ENCODE measurements at regions not wholly inside any gene's neighbourhood (a gene's known extent, or its start where the extent isn't known, plus 50 kb on each side); places are given as distances from the start of the nearest gene placed in this dataset.

DNA sequence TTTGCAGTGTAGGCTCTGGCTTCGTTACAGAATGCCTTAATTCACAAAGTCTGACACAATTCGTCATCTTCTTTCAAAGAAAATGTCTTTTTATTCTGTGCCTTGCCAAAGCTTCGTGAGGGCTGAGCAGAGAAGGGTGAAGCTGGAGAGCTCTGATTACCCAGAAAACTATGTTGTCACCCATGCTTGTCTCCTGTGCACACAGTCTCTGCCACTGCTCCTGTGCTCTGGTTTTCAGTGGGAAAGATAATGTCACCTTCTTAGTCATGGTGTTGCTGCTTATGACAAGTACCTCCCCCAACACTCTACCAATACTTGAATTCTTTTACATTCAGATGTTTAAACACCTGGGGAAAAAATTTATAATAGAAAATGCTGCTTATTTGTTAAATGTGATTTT, 509.2 kb upstream of the GRM7 start:
- intact Hi-C loops (cut with micrococcal nuclease; ENCODE audit: unreplicated experiment), result no loop called here
- H3K4me1 ChIP-seq (ENCODE audit: insufficient read depth, low read length, poor library complexity, severe bottlenecking), result no peaks in the 10 kb centered on the region
- ChIA-PET CTCF (ENCODE audit: unreplicated experiment) (no interaction called here), POLR2A (no interaction called here)
- H3K4me3 ChIP-seq (ENCODE audit: low read depth, low read length, poor library complexity, severe bottlenecking), result no peak overlapping the region
- H3K79me2 ChIP-seq (ENCODE audit: insufficient read depth, low read depth, low read length), result no peaks in the 10 kb centered on the region
- no peaks in the 10 kb centered on the region for H4K20me1 ChIP-seq (ENCODE audit: insufficient read depth, low read length)
- H3K36me3 ChIP-seq (ENCODE audit: insufficient read depth, low read length), result no peaks in the 10 kb centered on the region
- no peak for DNase-seq (ENCODE audit: low spot score)
- BruUV-seq (replicated peaks), result no TSS peak
- H3K4me2 ChIP-seq (ENCODE audit: low read length), result no peak overlapping the region
- no peak overlapping the region for H3K27ac ChIP-seq (ENCODE audit: low read depth, low read length, poor library complexity, severe bottlenecking)
- no peaks in the 10 kb centered on the region for H3K9me2 ChIP-seq (ENCODE audit: insufficient read depth, low read length)
- TF ChIP-seq, protein P1, sequence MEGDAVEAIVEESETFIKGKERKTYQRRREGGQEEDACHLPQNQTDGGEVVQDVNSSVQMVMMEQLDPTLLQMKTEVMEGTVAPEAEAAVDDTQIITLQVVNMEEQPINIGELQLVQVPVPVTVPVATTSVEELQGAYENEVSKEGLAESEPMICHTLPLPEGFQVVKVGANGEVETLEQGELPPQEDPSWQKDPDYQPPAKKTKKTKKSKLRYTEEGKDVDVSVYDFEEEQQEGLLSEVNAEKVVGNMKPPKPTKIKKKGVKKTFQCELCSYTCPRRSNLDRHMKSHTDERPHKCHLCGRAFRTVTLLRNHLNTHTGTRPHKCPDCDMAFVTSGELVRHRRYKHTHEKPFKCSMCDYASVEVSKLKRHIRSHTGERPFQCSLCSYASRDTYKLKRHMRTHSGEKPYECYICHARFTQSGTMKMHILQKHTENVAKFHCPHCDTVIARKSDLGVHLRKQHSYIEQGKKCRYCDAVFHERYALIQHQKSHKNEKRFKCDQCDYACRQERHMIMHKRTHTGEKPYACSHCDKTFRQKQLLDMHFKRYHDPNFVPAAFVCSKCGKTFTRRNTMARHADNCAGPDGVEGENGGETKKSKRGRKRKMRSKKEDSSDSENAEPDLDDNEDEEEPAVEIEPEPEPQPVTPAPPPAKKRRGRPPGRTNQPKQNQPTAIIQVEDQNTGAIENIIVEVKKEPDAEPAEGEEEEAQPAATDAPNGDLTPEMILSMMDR (conservative IDR thresholded peaks at IDR 0.05; ENCODE audit: low read length), result no peak
- no peak for TF ChIP-seq EZH2phosphoT487 (IDR thresholded peaks at IDR 0.05; ENCODE audit: borderline replicate concordance, low read depth, low read length)
- no peaks in the 10 kb centered on the region for H3K9me3 ChIP-seq (ENCODE audit: low read length)
- H2AFZ ChIP-seq (ENCODE audit: low read length), result no peak overlapping the region

DNA sequence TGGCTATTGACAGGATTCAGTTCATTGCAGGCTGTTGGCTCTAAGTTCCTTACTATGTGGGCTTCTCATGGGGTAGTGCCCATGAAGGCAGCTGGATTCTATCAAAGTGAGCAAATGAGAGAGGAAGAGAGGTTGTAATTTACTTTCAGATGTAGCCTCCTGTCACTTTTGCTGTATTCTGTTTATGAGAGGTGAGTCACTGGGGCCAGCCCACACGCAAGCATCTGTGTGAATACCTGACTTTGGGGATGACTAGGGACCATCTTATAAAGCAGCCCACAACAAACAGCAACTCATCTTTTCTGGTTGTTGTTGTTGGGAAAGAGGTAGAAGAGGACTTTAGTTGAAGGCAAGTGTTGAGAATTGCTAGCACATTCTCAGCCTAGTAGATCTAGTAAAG, 506.3 kb upstream of the GRM7 start:
- POLR2A ChIA-PET, result no interaction called here
- Histone ChIP-seq H3K9me2 (ENCODE audit: insufficient read depth, low read length) (no peaks in the 10 kb centered on the region), H4K20me1 (ENCODE audit: insufficient read depth, low read length) (no peaks in the 10 kb centered on the region), H3K4me1 (ENCODE audit: insufficient read depth, low read length, poor library complexity, severe bottlenecking) (no peaks in the 10 kb centered on the region), H3K36me3 (ENCODE audit: insufficient read depth, low read length) (no peaks in the 10 kb centered on the region), H3K9me3 (ENCODE audit: low read length) (no peaks in the 10 kb centered on the region), H3K4me3 (ENCODE audit: low read depth, low read length, poor library complexity, severe bottlenecking) (no peak overlapping the region), H2AFZ (ENCODE audit: low read length) (no peak overlapping the region), H3K27ac (ENCODE audit: low read depth, low read length, poor library complexity, severe bottlenecking) (no peak overlapping the region), H3K4me2 (ENCODE audit: low read length) (no peak overlapping the region), H3K79me2 (ENCODE audit: insufficient read depth, low read depth, low read length) (no peaks in the 10 kb centered on the region)
- no TSS peak for BruUV-seq (replicated peaks)
- intact Hi-C loops (cut with micrococcal nuclease; ENCODE audit: unreplicated experiment), result no loop called here
- CTCF ChIA-PET (ENCODE audit: unreplicated experiment), result no interaction called here
- DNase-seq (ENCODE audit: low spot score), result no peak
- TF ChIP-seq, protein P1 (conservative IDR thresholded peaks at IDR 0.05; ENCODE audit: low read length), result no peak
- no peak for TF ChIP-seq EZH2phosphoT487 (IDR thresholded peaks at IDR 0.05; ENCODE audit: borderline replicate concordance, low read depth, low read length)

DNA sequence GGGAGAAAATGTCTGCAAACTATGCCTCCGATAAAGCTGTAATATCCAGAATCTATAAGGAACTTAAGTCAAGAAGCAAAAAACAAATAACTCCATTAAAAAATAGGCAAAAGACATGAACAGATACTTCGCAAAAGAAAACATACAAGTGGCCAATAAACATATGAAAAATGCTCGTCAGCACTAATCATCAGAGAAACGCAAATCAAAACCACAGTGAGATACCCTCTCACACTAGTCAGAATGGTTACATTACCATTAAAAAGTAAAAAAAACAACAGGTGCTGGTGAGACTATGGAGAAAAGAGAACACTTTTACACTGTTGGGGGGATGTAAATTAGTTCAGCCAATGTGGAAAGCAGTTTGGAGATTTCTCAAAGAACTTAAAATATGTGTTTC, 498.5 kb upstream of the GRM7 start:
- H4K20me1 ChIP-seq (ENCODE audit: insufficient read depth, low read length), result no peaks in the 10 kb centered on the region
- no peaks in the 10 kb centered on the region for H3K9me3 ChIP-seq (ENCODE audit: low read length)
- TF ChIP-seq, protein P1 (conservative IDR thresholded peaks at IDR 0.05; ENCODE audit: low read length), result no peak
- TF ChIP-seq EZH2phosphoT487 (IDR thresholded peaks at IDR 0.05; ENCODE audit: borderline replicate concordance, low read depth, low read length), result no peak
- no TSS peak for BruUV-seq (replicated peaks)
- no peak overlapping the region for H3K4me3 ChIP-seq (ENCODE audit: low read depth, low read length, poor library complexity, severe bottlenecking)
- intact Hi-C loops (cut with micrococcal nuclease; ENCODE audit: unreplicated experiment), result no loop called here
- ChIA-PET POLR2A (interaction anchor here (0.6 to 0.7 kb wide), 2 partner anchors 166 to 776 kb away, joined by 3 to 4 read pairs; no protein-coding TSS in a partner anchor), CTCF (ENCODE audit: unreplicated experiment) (no interaction called here)
- H2AFZ ChIP-seq (ENCODE audit: low read length), result no peak overlapping the region
- no peaks in the 10 kb centered on the region for H3K4me1 ChIP-seq (ENCODE audit: insufficient read depth, low read length, poor library complexity, severe bottlenecking)
- no peak overlapping the region for H3K27ac ChIP-seq (ENCODE audit: low read depth, low read length, poor library complexity, severe bottlenecking)
- H3K36me3 ChIP-seq (ENCODE audit: insufficient read depth, low read length), result no peaks in the 10 kb centered on the region
- H3K79me2 ChIP-seq (ENCODE audit: insufficient read depth, low read depth, low read length), result no peaks in the 10 kb centered on the region
- no peak overlapping the region for H3K4me2 ChIP-seq (ENCODE audit: low read length)
- DNase-seq (ENCODE audit: low spot score), result no peak
- H3K9me2 ChIP-seq (ENCODE audit: insufficient read depth, low read length), result no peaks in the 10 kb centered on the region

All from OCI-LY7 (cell line).